ENCODE measurements at regions not wholly inside any gene's neighbourhood (a gene's known extent, or its start where the extent isn't known, plus 50 kb on each side); places are given as distances from the start of the nearest gene placed in this dataset.

DNA sequence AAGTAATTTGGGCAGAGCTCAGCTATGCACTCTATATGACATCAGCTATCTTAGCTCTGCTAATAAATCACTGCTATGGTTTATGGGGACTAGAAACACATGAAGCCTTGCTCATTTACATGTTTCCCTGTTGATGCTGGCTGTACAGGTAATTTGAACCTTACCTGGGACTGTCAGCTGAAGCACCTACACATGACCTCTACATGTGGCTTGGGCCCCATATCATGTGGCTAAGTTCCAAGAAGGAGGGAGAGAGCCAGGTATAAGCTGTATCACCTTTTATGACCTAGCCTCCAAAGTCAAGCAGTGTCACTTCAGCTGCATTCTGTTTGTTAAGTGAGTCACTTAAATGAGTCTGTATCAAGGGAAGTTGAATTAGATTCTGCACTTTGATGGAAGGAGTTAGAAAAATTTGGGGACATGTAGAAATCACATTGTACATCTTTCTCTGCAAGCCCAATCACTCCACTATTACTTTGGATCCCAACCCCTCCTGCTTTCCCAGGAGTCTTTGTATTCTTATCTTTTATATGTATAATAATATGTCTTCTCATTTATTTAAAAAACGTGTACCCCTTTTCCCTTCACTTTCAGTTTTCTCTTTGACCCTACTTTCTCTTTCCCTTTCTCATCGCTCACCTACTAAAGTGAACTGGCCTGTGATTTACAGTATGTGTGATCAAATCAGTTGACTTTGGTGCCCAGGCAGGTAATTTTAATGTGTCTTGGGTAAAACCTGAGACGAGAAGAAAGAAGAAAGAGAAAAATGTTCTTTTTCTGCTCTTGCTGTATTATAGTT lies 53.4 kb upstream of the PRKACB start:
- no peaks in the 10 kb centered on the region for H3K27me3 ChIP-seq (ENCODE audit: control insufficient read depth in 1 of 2, insufficient read depth in 2 of 2, low read length in 2 of 2)
- H3K9me3 ChIP-seq (ENCODE audit: control insufficient read depth in 2 of 2, low read length in 2 of 2): no peaks in the 10 kb centered on the region
- H3K27ac ChIP-seq (ENCODE audit: low read length): no peak overlapping the region
- no peak overlapping the region for H3K4me3 ChIP-seq (ENCODE audit: low read length in 2 of 2)
- H3K4me1 ChIP-seq (ENCODE audit: control insufficient read depth, insufficient read depth, low read length): no peaks in the 10 kb centered on the region
- no peaks in the 10 kb centered on the region for H3K36me3 ChIP-seq (ENCODE audit: control insufficient read depth in 2 of 2, insufficient read depth in 2 of 2, low read length in 2 of 2)
- no peak overlapping the region for H3K9ac ChIP-seq (ENCODE audit: low read length in 2 of 2)

DNA sequence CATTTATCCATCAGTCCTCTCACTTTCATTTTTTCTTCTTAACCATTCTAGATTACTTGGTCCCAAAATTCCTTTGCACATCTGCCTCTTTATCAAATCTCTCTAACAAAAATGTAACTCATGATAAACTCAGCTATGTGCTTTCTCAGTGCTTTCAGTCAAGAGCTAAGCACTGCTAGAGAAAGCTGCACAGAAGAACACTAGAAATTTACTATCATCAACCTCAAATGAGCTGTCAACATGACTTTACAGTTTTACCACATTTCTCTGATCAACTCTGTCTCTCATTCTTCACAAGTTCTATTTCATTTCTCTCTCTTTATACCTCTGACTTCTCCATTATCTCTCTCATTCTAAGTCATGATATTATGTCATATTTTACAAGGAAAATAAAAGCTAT lies 54.2 kb upstream of the PRKACB start:
- Histone ChIP-seq H3K9me3 (ENCODE audit: control insufficient read depth in 2 of 2, low read length in 2 of 2) (no peaks in the 10 kb centered on the region), H3K27ac (ENCODE audit: low read length) (no peak overlapping the region), H3K4me3 (ENCODE audit: low read length in 2 of 2) (no peak overlapping the region), H3K36me3 (ENCODE audit: control insufficient read depth in 2 of 2, insufficient read depth in 2 of 2, low read length in 2 of 2) (no peaks in the 10 kb centered on the region), H3K9ac (ENCODE audit: low read length in 2 of 2) (no peak overlapping the region), H3K27me3 (ENCODE audit: control insufficient read depth in 1 of 2, insufficient read depth in 2 of 2, low read length in 2 of 2) (no peaks in the 10 kb centered on the region), H3K4me1 (ENCODE audit: control insufficient read depth, insufficient read depth, low read length) (no peaks in the 10 kb centered on the region)

DNA sequence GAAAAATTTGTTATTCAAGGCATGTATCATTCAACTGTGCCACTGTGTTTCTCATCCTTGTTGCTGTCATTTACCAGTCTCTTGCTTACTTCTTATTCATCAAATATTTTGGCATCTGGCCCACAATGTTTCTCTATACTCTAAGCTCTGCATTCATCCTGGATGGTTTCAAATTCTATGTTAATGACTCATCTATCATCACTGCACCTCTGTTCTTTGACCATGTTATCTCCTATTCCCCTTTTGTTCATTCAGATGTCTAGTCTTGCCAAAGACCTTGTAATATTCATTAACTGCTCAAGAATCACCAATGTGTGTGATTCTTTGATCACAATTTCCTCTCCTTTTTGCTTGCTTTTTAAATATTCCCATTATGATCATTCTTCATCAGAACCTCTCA lies 54.6 kb upstream of the PRKACB start:
- H3K27ac ChIP-seq (ENCODE audit: low read length): no peak overlapping the region
- no peaks in the 10 kb centered on the region for H3K27me3 ChIP-seq (ENCODE audit: control insufficient read depth in 1 of 2, insufficient read depth in 2 of 2, low read length in 2 of 2)
- H3K36me3 ChIP-seq (ENCODE audit: control insufficient read depth in 2 of 2, insufficient read depth in 2 of 2, low read length in 2 of 2): no peaks in the 10 kb centered on the region
- no peaks in the 10 kb centered on the region for H3K4me1 ChIP-seq (ENCODE audit: control insufficient read depth, insufficient read depth, low read length)
- H3K9ac ChIP-seq (ENCODE audit: low read length in 2 of 2): no peak overlapping the region
- H3K4me3 ChIP-seq (ENCODE audit: low read length in 2 of 2): no peak overlapping the region
- H3K9me3 ChIP-seq (ENCODE audit: control insufficient read depth in 2 of 2, low read length in 2 of 2): no peaks in the 10 kb centered on the region

DNA sequence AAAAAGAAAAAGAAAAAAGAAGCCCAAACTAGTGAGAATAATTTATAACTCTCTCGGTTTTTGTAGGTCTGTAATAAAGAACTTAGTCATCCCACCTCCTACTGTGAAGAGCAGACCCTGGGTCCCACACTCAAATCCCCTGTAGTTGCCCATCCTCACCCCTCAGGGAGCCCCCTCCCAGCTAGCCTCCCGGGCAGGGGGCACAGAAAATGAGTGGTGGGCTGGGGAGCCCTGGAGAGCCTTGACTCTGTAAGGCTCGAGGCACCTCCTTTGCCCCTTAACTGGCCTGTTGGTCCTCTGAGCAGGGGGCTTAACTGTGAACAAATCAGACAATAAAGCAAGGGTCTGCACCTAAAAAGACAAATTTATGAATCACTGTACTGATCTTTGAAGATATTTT lies 57.5 kb upstream of the PRKACB start:
- no peaks in the 10 kb centered on the region for H3K27me3 ChIP-seq (ENCODE audit: control insufficient read depth in 1 of 2, insufficient read depth in 2 of 2, low read length in 2 of 2)
- H3K9me3 ChIP-seq (ENCODE audit: control insufficient read depth in 2 of 2, low read length in 2 of 2): no peaks in the 10 kb centered on the region
- H3K4me1 ChIP-seq (ENCODE audit: control insufficient read depth, insufficient read depth, low read length): no peaks in the 10 kb centered on the region
- H3K27ac ChIP-seq (ENCODE audit: low read length): no peak overlapping the region
- no peak overlapping the region for H3K9ac ChIP-seq (ENCODE audit: low read length in 2 of 2)
- H3K36me3 ChIP-seq (ENCODE audit: control insufficient read depth in 2 of 2, insufficient read depth in 2 of 2, low read length in 2 of 2): no peaks in the 10 kb centered on the region
- no peak overlapping the region for H3K4me3 ChIP-seq (ENCODE audit: low read length in 2 of 2)

DNA sequence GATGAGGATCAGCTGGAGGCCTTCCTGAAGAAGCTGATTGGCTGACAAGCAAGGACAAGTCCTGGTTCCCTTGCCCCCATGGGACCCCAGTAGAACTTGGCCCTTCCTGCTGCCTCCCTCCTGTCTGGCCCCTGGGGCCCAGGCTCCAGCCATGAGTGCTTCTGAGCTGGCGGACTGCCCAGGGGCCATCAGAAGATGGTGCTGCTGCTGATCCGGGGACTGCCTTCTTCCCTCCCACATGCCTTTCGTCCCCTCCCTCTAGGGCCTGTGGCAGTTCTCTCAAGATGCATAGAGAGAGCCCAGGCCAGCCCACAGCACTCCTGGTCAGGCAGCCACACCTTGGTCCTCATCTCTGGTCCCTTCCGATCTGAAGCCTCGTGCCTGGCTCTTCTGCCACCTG lies 57.9 kb upstream of the PRKACB start:
- H3K4me1 ChIP-seq (ENCODE audit: control insufficient read depth, insufficient read depth, low read length): no peaks in the 10 kb centered on the region
- H3K27me3 ChIP-seq (ENCODE audit: control insufficient read depth in 1 of 2, insufficient read depth in 2 of 2, low read length in 2 of 2): no peaks in the 10 kb centered on the region
- H3K9ac ChIP-seq (ENCODE audit: low read length in 2 of 2): no peak overlapping the region
- no peak overlapping the region for H3K4me3 ChIP-seq (ENCODE audit: low read length in 2 of 2)
- no peaks in the 10 kb centered on the region for H3K36me3 ChIP-seq (ENCODE audit: control insufficient read depth in 2 of 2, insufficient read depth in 2 of 2, low read length in 2 of 2)
- no peak overlapping the region for H3K27ac ChIP-seq (ENCODE audit: low read length)
- H3K9me3 ChIP-seq (ENCODE audit: control insufficient read depth in 2 of 2, low read length in 2 of 2): no peaks in the 10 kb centered on the region

DNA sequence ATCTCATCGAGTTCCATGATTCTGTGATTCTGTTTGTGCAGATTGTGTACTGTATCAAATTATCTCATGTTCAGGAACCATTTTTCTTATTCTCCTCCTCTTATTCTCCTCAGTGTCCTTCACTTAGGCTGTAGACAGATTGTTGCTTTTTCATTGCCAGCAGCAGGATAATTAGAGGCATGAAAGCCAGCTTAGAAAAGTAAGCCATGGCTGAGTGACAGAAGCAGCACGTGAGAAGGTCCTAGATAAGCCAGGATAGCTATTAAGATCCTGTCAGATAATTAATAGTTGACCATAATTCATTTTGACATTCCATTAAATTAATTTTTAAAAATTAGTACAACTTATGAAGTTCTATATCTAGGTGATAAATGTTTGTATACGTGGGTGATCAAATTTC lies 60.8 kb upstream of the PRKACB start:
- Histone ChIP-seq H3K9me3 (ENCODE audit: control insufficient read depth in 2 of 2, low read length in 2 of 2) (no peaks in the 10 kb centered on the region), H3K36me3 (ENCODE audit: control insufficient read depth in 2 of 2, insufficient read depth in 2 of 2, low read length in 2 of 2) (no peaks in the 10 kb centered on the region), H3K27ac (ENCODE audit: low read length) (no peak overlapping the region)

DNA sequence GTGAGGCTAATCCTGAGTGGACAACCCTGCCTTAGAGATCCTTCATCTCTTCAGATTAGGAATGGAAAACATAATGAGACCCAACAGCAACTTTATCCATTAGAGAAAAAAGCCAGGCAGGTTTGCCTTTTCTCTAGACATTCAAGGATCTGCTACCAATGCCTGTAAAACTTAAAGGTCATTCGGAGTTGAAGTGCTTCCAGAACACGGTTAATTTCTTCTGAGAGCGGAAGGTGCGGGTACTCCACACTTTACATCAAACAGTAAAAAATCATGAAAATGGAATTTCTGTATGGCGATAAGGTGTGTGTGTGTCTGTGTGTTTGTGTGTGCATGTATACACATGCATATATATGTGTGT lies 65.2 kb upstream of the PRKACB start:
- Histone ChIP-seq H3K9ac (ENCODE audit: low read length in 2 of 2) (peak overlapping the region; percentile 60 to 70), H3K9me3 (ENCODE audit: control insufficient read depth in 2 of 2, low read length in 2 of 2) (no peaks in the 10 kb centered on the region), H3K27ac (ENCODE audit: low read length) (peak overlapping the region; percentile 37), H3K27me3 (ENCODE audit: control insufficient read depth in 1 of 2, insufficient read depth in 2 of 2, low read length in 2 of 2) (no peaks in the 10 kb centered on the region), H3K4me1 (ENCODE audit: control insufficient read depth, insufficient read depth, low read length) (peaks cover 16% of the 10 kb centered on the region), H3K36me3 (ENCODE audit: control insufficient read depth in 2 of 2, insufficient read depth in 2 of 2, low read length in 2 of 2) (no peaks in the 10 kb centered on the region), H3K4me3 (ENCODE audit: low read length in 2 of 2) (peak overlapping the region; percentile 88 to 94)

More for the DNA sequence above, 60.8 kb upstream of the PRKACB start:
- Histone ChIP-seq H3K27me3 (ENCODE audit: control insufficient read depth in 1 of 2, insufficient read depth in 2 of 2, low read length in 2 of 2) (no peaks in the 10 kb centered on the region), H3K9ac (ENCODE audit: low read length in 2 of 2) (no peak overlapping the region), H3K4me1 (ENCODE audit: control insufficient read depth, insufficient read depth, low read length) (peaks cover 9% of the 10 kb centered on the region), H3K4me3 (ENCODE audit: low read length in 2 of 2) (no peak overlapping the region)

DNA sequence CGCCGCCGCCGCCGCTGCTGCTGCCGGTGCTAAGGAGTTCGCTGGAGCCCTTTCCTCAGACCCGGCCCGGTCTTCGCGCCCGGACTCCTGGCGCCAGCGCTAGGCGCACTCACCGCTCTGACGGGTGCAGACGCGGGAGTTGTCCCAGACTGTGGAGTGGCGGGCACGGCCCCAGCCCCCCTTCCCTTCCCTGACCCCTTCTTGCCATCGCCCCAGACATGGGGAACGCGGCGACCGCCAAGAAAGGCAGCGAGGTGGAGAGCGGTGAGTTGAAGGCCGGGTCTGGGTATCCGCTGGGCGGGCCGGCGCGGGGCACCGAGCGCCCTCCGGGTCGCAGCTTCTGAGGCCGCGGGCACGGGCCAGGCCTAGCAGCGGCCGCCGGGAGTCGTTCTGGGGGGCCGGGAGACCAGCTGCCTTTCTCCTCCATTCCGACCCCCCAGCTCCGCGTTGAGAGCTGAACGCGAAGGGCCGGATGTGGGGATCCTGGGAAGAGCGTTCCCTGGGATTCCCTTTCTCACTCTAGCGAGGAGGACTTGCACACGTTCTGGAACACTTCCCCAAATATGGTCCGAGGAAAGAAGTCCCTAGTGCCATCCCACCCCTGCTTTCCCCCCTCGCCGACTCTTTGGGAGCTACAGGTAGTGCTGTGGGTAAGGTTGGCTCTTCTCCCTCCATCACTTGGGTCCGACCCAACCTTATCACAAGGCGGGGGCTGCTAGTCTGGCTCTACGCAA lies 65.8 kb upstream of the PRKACB start:
- Histone ChIP-seq H3K4me3 (ENCODE audit: low read length in 2 of 2) (peak overlapping the region; percentile 88 to 94), H3K9me3 (ENCODE audit: control insufficient read depth in 2 of 2, low read length in 2 of 2) (no peaks in the 10 kb centered on the region), H3K27ac (ENCODE audit: low read length) (peak overlapping the region; percentile 37), H3K4me1 (ENCODE audit: control insufficient read depth, insufficient read depth, low read length) (peaks cover 16% of the 10 kb centered on the region), H3K36me3 (ENCODE audit: control insufficient read depth in 2 of 2, insufficient read depth in 2 of 2, low read length in 2 of 2) (no peaks in the 10 kb centered on the region), H3K9ac (ENCODE audit: low read length in 2 of 2) (peak overlapping the region; percentile 60 to 70), H3K27me3 (ENCODE audit: control insufficient read depth in 1 of 2, insufficient read depth in 2 of 2, low read length in 2 of 2) (no peaks in the 10 kb centered on the region)

DNA sequence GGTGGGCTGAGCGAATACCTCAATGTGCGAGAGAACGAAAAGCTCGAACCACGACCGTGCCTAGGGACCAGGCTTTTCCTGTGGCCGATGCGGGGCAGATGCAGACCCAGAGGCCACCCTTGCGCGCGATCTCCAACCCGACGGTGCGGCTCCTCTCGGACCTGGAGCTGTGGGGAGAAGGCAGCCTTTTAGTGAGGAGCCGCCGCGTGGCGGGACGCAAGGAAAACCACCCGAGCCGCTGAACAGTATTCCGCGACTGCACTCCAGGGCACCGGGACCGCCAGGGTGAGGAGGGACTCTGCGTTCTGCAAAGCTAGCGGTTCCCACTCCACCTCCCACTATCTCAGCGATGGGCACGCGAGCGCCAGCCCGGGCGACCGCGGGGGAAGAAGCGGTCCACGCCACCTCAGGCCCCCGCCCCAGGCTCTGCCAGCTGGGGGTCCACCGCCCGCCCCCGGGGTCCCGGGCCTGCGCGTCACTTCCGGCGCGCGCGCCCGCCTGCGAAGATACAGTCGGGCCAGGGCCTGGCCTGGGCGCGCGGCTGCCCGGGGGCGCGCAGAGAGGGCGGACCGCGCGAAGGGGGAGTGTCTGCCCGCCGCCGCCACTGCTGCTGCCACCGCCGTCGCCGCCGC lies 66.5 kb upstream of the PRKACB start:
- no peaks in the 10 kb centered on the region for H3K36me3 ChIP-seq (ENCODE audit: control insufficient read depth in 2 of 2, insufficient read depth in 2 of 2, low read length in 2 of 2)
- no peaks in the 10 kb centered on the region for H3K9me3 ChIP-seq (ENCODE audit: control insufficient read depth in 2 of 2, low read length in 2 of 2)
- peak overlapping the region; percentile 88 to 94 for H3K4me3 ChIP-seq (ENCODE audit: low read length in 2 of 2)
- peak overlapping the region; percentile 87 to 92 for H3K9ac ChIP-seq (ENCODE audit: low read length in 2 of 2)
- no peaks in the 10 kb centered on the region for H3K27me3 ChIP-seq (ENCODE audit: control insufficient read depth in 1 of 2, insufficient read depth in 2 of 2, low read length in 2 of 2)
- peak overlapping the region; percentile 82 for H3K27ac ChIP-seq (ENCODE audit: low read length)
- peaks cover 16% of the 10 kb centered on the region for H3K4me1 ChIP-seq (ENCODE audit: control insufficient read depth, insufficient read depth, low read length)

DNA sequence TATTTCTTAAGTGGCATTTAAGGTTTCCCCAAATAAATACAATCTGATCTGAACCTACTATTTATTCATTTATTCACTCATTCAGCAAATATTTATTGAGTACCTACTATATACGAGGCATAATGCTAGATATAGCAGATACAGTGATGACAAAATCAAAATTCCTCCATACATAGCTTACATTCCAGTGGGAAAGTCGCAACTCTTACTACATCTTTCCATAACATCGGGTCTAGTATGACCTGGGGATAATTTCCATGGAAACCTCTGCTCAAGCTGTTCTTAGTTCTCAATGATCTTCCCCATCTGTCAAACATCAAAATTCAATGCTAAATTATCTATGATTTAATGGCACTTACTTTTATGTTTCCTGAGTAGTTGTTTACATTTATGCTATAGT lies 70.8 kb upstream of the PRKACB start:
- Histone ChIP-seq H3K27me3 (ENCODE audit: control insufficient read depth in 1 of 2, insufficient read depth in 2 of 2, low read length in 2 of 2) (no peaks in the 10 kb centered on the region), H3K4me3 (ENCODE audit: low read length in 2 of 2) (no peak overlapping the region), H3K36me3 (ENCODE audit: control insufficient read depth in 2 of 2, insufficient read depth in 2 of 2, low read length in 2 of 2) (no peaks in the 10 kb centered on the region)

More for the DNA sequence above, 70.8 kb upstream of the PRKACB start:
- peaks cover 7% of the 10 kb centered on the region for H3K4me1 ChIP-seq (ENCODE audit: control insufficient read depth, insufficient read depth, low read length)
- no peak overlapping the region for H3K27ac ChIP-seq (ENCODE audit: low read length)
- H3K9ac ChIP-seq (ENCODE audit: low read length in 2 of 2): no peak overlapping the region
- no peaks in the 10 kb centered on the region for H3K9me3 ChIP-seq (ENCODE audit: control insufficient read depth in 2 of 2, low read length in 2 of 2)
